Nephron progenitor cell (in vitro differentiated cells): ENCODE measurements at regions not wholly inside any gene's neighbourhood (a gene's known extent, or its start where the extent isn't known, plus 50 kb on each side); places are given as distances from the start of the nearest gene placed in this dataset.

ENCODE experiments used
- DNase-seq: peaks from one replicate; pipeline ENCODE4 v3.0.0; 2021
- H3K27ac Mint-ChIP-seq: 2 replicates; pipeline ENCODE4 v1.8.0; 2021; ENCODE audit warnings: mild to moderate bottlenecking, moderate library complexity, mixed read lengths
- H3K27me3 Mint-ChIP-seq: 2 replicates; pipeline ENCODE4 v1.8.0; 2021; ENCODE audit warnings: mild to moderate bottlenecking, low read depth, mixed read lengths; ENCODE audit not compliant: poor library complexity
- H3K36me3 Mint-ChIP-seq: 2 replicates; pipeline ENCODE4 v1.8.0; 2021; ENCODE audit warnings: low read depth, mixed read lengths
- H3K4me1 Mint-ChIP-seq: 2 replicates; pipeline ENCODE4 v1.8.0; 2021; ENCODE audit warnings: mixed read lengths
- H3K4me3 Mint-ChIP-seq: 2 replicates; pipeline ENCODE4 v1.8.0; 2021; ENCODE audit warnings: mild to moderate bottlenecking, moderate library complexity, mixed read lengths
- H3K9me3 Mint-ChIP-seq: 2 replicates; pipeline ENCODE4 v1.8.0; 2021; ENCODE audit warnings: mild to moderate bottlenecking, moderate library complexity, mixed read lengths
- CTCF ChIP-seq: fragments of 200-600 bp; sonication (generic); IDR thresholded peaks from 2 replicates; pipeline ENCODE4 v1.5.0; 2021; ENCODE audit warnings: antibody characterized with exemption

- no peak overlapping the region for H3K4me3 Mint-ChIP-seq
- TF ChIP-seq CTCF: no peak
- H3K4me1 Mint-ChIP-seq: no peaks in the 10 kb centered on the region
- no peaks in the 10 kb centered on the region for H3K36me3 Mint-ChIP-seq
- DNase-seq: no peak
- H3K27me3 Mint-ChIP-seq: peaks cover 63% of the 10 kb centered on the region
- H3K9me3 Mint-ChIP-seq: no peaks in the 10 kb centered on the region
- H3K27ac Mint-ChIP-seq: no peak overlapping the region
These were observed 71.9 kb upstream of the SEC14L1 start for GRCh38 chr17:77068915-77069314.

- Mint-ChIP-seq H3K4me3 (no peak overlapping the region), H3K36me3 (no peaks in the 10 kb centered on the region), H3K27ac (no peak overlapping the region), H3K9me3 (no peaks in the 10 kb centered on the region), H3K27me3 (peaks cover 58% of the 10 kb centered on the region), H3K4me1 (peaks cover 7% of the 10 kb centered on the region)
- no peak for TF ChIP-seq CTCF
- no peak for DNase-seq
These were observed 69.9 kb upstream of the SEC14L1 start for GRCh38 chr17:77070888-77071279.

- no peaks in the 10 kb centered on the region for H3K9me3 Mint-ChIP-seq
- peaks cover 55% of the 10 kb centered on the region for H3K27me3 Mint-ChIP-seq
- no peak for TF ChIP-seq CTCF
- no peaks in the 10 kb centered on the region for H3K36me3 Mint-ChIP-seq
- H3K4me1 Mint-ChIP-seq: peaks cover 18% of the 10 kb centered on the region
- H3K4me3 Mint-ChIP-seq: no peak overlapping the region
- H3K27ac Mint-ChIP-seq: no peak overlapping the region
- no peak for DNase-seq
These were observed 68.8 kb upstream of the SEC14L1 start for GRCh38 chr17:77071925-77072490.

GRCh38 chr17:77072670-77073069, 68.1 kb upstream of the SEC14L1 start:
- Mint-ChIP-seq H3K27ac (no peak overlapping the region), H3K4me1 (peaks cover 23% of the 10 kb centered on the region), H3K9me3 (no peaks in the 10 kb centered on the region), H3K4me3 (no peak overlapping the region), H3K27me3 (peaks cover 56% of the 10 kb centered on the region), H3K36me3 (no peaks in the 10 kb centered on the region)
- DNase-seq: no peak
- TF ChIP-seq CTCF: no peak

- Mint-ChIP-seq H3K36me3 (no peaks in the 10 kb centered on the region), H3K9me3 (no peaks in the 10 kb centered on the region), H3K27me3 (peaks cover 53% of the 10 kb centered on the region), H3K27ac (no peak overlapping the region), H3K4me1 (peaks cover 26% of the 10 kb centered on the region), H3K4me3 (no peak overlapping the region)
- TF ChIP-seq CTCF: no peak
- no peak for DNase-seq
These were observed 66.1 kb upstream of the SEC14L1 start for GRCh38 chr17:77074681-77075080.

GRCh38 chr17:77076124-77076830, 64.5 kb upstream of the SEC14L1 start:
- Mint-ChIP-seq H3K27ac (peak overlapping the region; percentile 21), H3K4me1 (peaks cover 28% of the 10 kb centered on the region), H3K36me3 (no peaks in the 10 kb centered on the region), H3K27me3 (peaks cover 43% of the 10 kb centered on the region), H3K4me3 (peak overlapping the region; percentile 37), H3K9me3 (no peaks in the 10 kb centered on the region)
- TF ChIP-seq CTCF: no peak
- peak; percentile 16 for DNase-seq
